Heart right ventricle (tissue), 16 donors: ENCODE measurements at regions not wholly inside any gene's neighbourhood (a gene's known extent, or its start where the extent isn't known, plus 50 kb on each side); places are given as distances from the start of the nearest gene placed in this dataset.

Experiments used
- ATAC-seq, 8 donors: fragments of 200-7000 bp; cut with Tn5 transposase; one replicate each; pipeline ENCODE4 v1.9.1; 2020; ENCODE audit warnings: mild to moderate bottlenecking in 8 of 8, moderate library complexity in 8 of 8, moderate number of reproducible peaks in 1 of 8
- DNase-seq, 2 donors: peaks; one replicate each; pipeline ENCODE4 v3.0.0-alpha.2; 2020
- H3K27ac ChIP-seq, 10 donors: fragments of 200-600 bp; sonication (generic) in 2 of 10; one replicate each; pipeline versions ENCODE4 v1.5.0 to v1.8.0; 2020 to 2022; ENCODE audit warnings: mild to moderate bottlenecking in 3 of 10
- H3K27me3 ChIP-seq, 7 donors: fragments of 200-600 bp; one replicate each; pipeline ENCODE4 v1.8.0; 2021 to 2022; ENCODE audit warnings: mild to moderate bottlenecking in 2 of 7
- H3K36me3 ChIP-seq, 9 donors: fragments of 200-600 bp; sonication (generic) in 1 of 9; one replicate each; pipeline versions ENCODE4 v1.5.0 to v1.8.0; 2020 to 2022; ENCODE audit warnings: mild to moderate bottlenecking in 2 of 9
- H3K4me1 ChIP-seq, 9 donors: fragments of 200-600 bp; sonication (generic) in 1 of 9; one replicate each; pipeline versions ENCODE4 v1.5.0 to v1.8.0; 2020 to 2022; ENCODE audit warnings: mild to moderate bottlenecking in 4 of 9
- H3K4me3 ChIP-seq, 10 donors: fragments of 200-600 bp; sonication (generic) in 2 of 10; one replicate each; pipeline versions ENCODE4 v1.5.0 to v1.8.0; 2020 to 2022; ENCODE audit warnings: mild to moderate bottlenecking in 7 of 10, moderate library complexity in 2 of 10
- H3K9me3 ChIP-seq, 11 donors: fragments of 200-600 bp in 10 of 11; sonication (generic) in 2 of 11; one replicate each; pipeline versions ENCODE4 v1.5.0 to v1.8.0; 2013 to 2022; ENCODE audit warnings: mild to moderate bottlenecking in 2 of 11, control low read depth in 1 of 11, moderate library complexity in 1 of 11
- WGBS, 2 donors: extraction: QIAGEN DNeasy Blood & Tissue Kit; methylation state at CpG; one replicate each; pipeline ENCODE4 v1.1.7; 2013; ENCODE audit warnings: inconsistent platforms in 1 of 2; 5-methylcytosine and 5-hydroxymethylcytosine counted together
- intact Hi-C, 10 donors: fragments of 100-400 bp; cut with DNase I; formaldehyde crosslinking; loops; one replicate each; pipeline versions ENCODE4 v1.11.1 to v1.14.2; 2022
- TF ChIP-seq, protein P1 (sequence below), 9 donors: fragments of 200-600 bp; sonication (generic) in 2 of 9; IDR thresholded peaks; one replicate each; pipeline versions ENCODE4 v1.5.0 to v1.8.0; 2021 to 2022; ENCODE audit warnings: antibody characterized with exemption in 9 of 9, mild to moderate bottlenecking in 5 of 9, moderate library complexity in 1 of 9
- donor health status: Arrhythmogenic right ventricular cardiomyopathy.
- donor health status: ischemic (EF 13 %, LVEDD 7.1; RV severe dilation, severe dysfunction).
- donor health status: healthy with polysubstance abuse.
- donor health status: DM: no; HTN: yes; CAD: no.
- donor health status: DM: no; HTN: no; CAD: no.
- donor health status: ischemic (EF 25% LVEDD 6.9; RV normal size, moderate dysfunction).
- donor health status: ischemic (EF 25% LVEDD 5.7; RV mildly dilated, moderate dysfunction).
- donor health status: healthy.
- donor health status: DM: yes; HTN: yes; CAD: no.
- donor health status: Ischemic cardiomyopathy.
- donor health status: ischemic (EF 35%, LVEDD 5.7; RV mildly dilated, moderate dysfunction).
- donor health status: nonischemic (EF 11% LVEDD 7.7; RV severe dilation, severe dysfunction).
- donor health status: DM: yes; HTN: yes; CAD: no.
- donor health status: PGD.
- donor health status: ischemic (EF 29% LVEDD 5.4; RV normal size, mild dysfunction).
- donor health status: nonischemic (EF 23%, LVEDD 6.1; RV moderate dilation, normal function).

GRCh38 chrX:19291086-19291485 is 52.6 kb upstream of the PDHA1 start:
- Histone ChIP-seq H3K9me3 (no peaks in the 10 kb centered on the region), H3K4me1 (no peaks in the 10 kb centered on the region), H3K4me3 (no peak overlapping the region), H3K27ac (no peak overlapping the region), H3K27me3 (peaks cover 0 to 15% (median 0%) of the 10 kb centered on the region in 7 donors), H3K36me3 (no peaks in the 10 kb centered on the region)
- ATAC-seq, result no peak
- intact Hi-C loops, result no loop called here
- WGBS, 2 donors, result 57 to 58% methylated on average over 5 of the region's 5 CpGs
- DNase-seq, result no peak
- TF ChIP-seq, protein P1, sequence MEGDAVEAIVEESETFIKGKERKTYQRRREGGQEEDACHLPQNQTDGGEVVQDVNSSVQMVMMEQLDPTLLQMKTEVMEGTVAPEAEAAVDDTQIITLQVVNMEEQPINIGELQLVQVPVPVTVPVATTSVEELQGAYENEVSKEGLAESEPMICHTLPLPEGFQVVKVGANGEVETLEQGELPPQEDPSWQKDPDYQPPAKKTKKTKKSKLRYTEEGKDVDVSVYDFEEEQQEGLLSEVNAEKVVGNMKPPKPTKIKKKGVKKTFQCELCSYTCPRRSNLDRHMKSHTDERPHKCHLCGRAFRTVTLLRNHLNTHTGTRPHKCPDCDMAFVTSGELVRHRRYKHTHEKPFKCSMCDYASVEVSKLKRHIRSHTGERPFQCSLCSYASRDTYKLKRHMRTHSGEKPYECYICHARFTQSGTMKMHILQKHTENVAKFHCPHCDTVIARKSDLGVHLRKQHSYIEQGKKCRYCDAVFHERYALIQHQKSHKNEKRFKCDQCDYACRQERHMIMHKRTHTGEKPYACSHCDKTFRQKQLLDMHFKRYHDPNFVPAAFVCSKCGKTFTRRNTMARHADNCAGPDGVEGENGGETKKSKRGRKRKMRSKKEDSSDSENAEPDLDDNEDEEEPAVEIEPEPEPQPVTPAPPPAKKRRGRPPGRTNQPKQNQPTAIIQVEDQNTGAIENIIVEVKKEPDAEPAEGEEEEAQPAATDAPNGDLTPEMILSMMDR (IDR thresholded peaks at IDR 0.05), result no peak

GRCh38 chrX:19293606-19294325 is 50.0 kb upstream of the PDHA1 start:
- Histone ChIP-seq H3K9me3 (no peaks in the 10 kb centered on the region), H3K27ac (no peak overlapping the region), H3K4me1 (no peaks in the 10 kb centered on the region), H3K36me3 (no peaks in the 10 kb centered on the region), H3K4me3 (no peak overlapping the region), H3K27me3 (peaks cover 0 to 16% (median 0%) of the 10 kb centered on the region in 7 donors)
- 53 to 58% methylated on average over 6 of the region's 6 CpGs for WGBS, 2 donors
- TF ChIP-seq, protein P1 (IDR thresholded peaks at IDR 0.05), result no peak
- no peak for DNase-seq
- ATAC-seq, result no peak
- intact Hi-C loops, result no loop called here
